ENCODE measurements at regions not wholly inside any gene's neighbourhood (a gene's known extent, or its start where the extent isn't known, plus 50 kb on each side); places are given as distances from the start of the nearest gene placed in this dataset.

- no peak for TF ChIP-seq ZNF703 (CRISPR knock-in tag; IDR thresholded peaks at IDR 0.05; ENCODE audit: borderline replicate concordance)
- no peak for TF ChIP-seq NONO (IDR thresholded peaks at IDR 0.05)
- no peak for TF ChIP-seq NONO (CRISPR knock-in tag; conservative IDR thresholded peaks at IDR 0.05)
- TF ChIP-seq MTF1 (CRISPR knock-in tag; IDR thresholded peaks at IDR 0.05) = no peak
- TF ChIP-seq ZBTB3 (CRISPR knock-in tag; IDR thresholded peaks at IDR 0.05; ENCODE audit: borderline replicate concordance, low read depth) = no peak
- TF ChIP-seq GATAD2A (CRISPR knock-in tag; IDR thresholded peaks at IDR 0.05) = no peak
- no peak for TF ChIP-seq ZNF713 (CRISPR knock-in tag; IDR thresholded peaks at IDR 0.05)
Observed at GRCh38 chr22:48106715-48107259, 1344.3 kb downstream of the TBC1D22A start (continued).

- Histone ChIP-seq H3K4me2 (ENCODE audit: low read depth, low read length) (no peak overlapping the region), H3K36me3 (replicated peaks in 1 of 2; ENCODE audit: control insufficient read depth in 1 of 2, insufficient read depth in 2 of 2, low read length in 2 of 2) (no peaks in the 10 kb centered on the region), H4K20me1 (ENCODE audit: insufficient read depth, low read length) (no peaks in the 10 kb centered on the region), H2AFZ (ENCODE audit: low read length) (no peak overlapping the region), H3K79me2 (ENCODE audit: insufficient read depth, low read length) (no peaks in the 10 kb centered on the region), H3K9ac (ENCODE audit: insufficient read depth, low read depth, low read length) (no peak overlapping the region), H3K27me3 (ENCODE audit: control insufficient read depth in 1 of 2, insufficient read depth in 2 of 2, low read length in 2 of 2) (peaks cover 0 to 32% of the 10 kb centered on the region in 2 experiments; a peak in 3 of 5 replicates), H3K9me3 (ENCODE audit: low read length) (no peaks in the 10 kb centered on the region), H3K27ac (ENCODE audit: extremely low read length, insufficient read depth, low read length) (no peak overlapping the region), H3K4me1 (ENCODE audit: insufficient read depth, low read length) (no peaks in the 10 kb centered on the region), H3K4me3 (replicated peaks in 1 of 3; ENCODE audit: insufficient read depth in 1 of 3, low read depth in 2 of 3, low read length in 3 of 3) (no peak overlapping the region)
- ChIA-PET CTCF (ENCODE audit: low intra/inter-chr PET ratio, low total read pairs) (no interaction called here), POLR2A (no interaction called here)
- DNase-seq (ENCODE audit: low spot score) (no peak), FAIRE-seq (no peak), ATAC-seq (no peak)
- 15% methylated on average over 10 of the region's 11 CpGs for WGBS (ENCODE audit: low lambda C conversion rate)
- in situ Hi-C loops (cut with HindIII; ENCODE audit: extremely low pct_ligation_motif_present, low pct_unique_long_range_greater_than_20kb) = no loop called here
- intact Hi-C loops (cut with micrococcal nuclease; ENCODE audit: unreplicated experiment) = no loop called here
- no TSS peak for BruUV-seq (replicated peaks)
- TF ChIP-seq YEATS4 (CRISPR knock-in tag; IDR thresholded peaks at IDR 0.05; ENCODE audit: borderline replicate concordance) (no peak), MAZ (IDR thresholded peaks at IDR 0.05; ENCODE audit: borderline replicate concordance, low read depth, low read length) (no peak), MAZ (CRISPR knock-in tag; IDR thresholded peaks at IDR 0.05; ENCODE audit: low read depth) (no peak), CERS6 (CRISPR knock-in tag; IDR thresholded peaks at IDR 0.05) (no peak), ZNF121 (CRISPR knock-in tag; IDR thresholded peaks at IDR 0.05) (no peak), ZNF780A (CRISPR knock-in tag; IDR thresholded peaks at IDR 0.05) (no peak), ZNF251 (CRISPR knock-in tag; IDR thresholded peaks at IDR 0.05) (no peak), ZNF431 (CRISPR knock-in tag; IDR thresholded peaks at IDR 0.05; ENCODE audit: borderline replicate concordance, low read depth) (no peak), ZZZ3 (CRISPR knock-in tag; IDR thresholded peaks at IDR 0.05; ENCODE audit: borderline replicate concordance) (no peak), CEBPZ (IDR thresholded peaks at IDR 0.05; ENCODE audit: low read length) (no peak), ZNF207 (IDR thresholded peaks at IDR 0.05; ENCODE audit: borderline replicate concordance) (no peak), ZNF253 (CRISPR knock-in tag; IDR thresholded peaks at IDR 0.05; ENCODE audit: borderline replicate concordance) (no peak)
Observed at GRCh38 chr22:48106215-48106614, 1343.8 kb downstream of the TBC1D22A start.

Measured in HepG2 (cell line).